A549 (cell line): ENCODE measurements at regions not wholly inside any gene's neighbourhood (a gene's known extent, or its start where the extent isn't known, plus 50 kb on each side); places are given as distances from the start of the nearest gene placed in this dataset.

Source experiments
- CTCF ChIP-seq: fragments of >200 bp; sonication (Bioruptor Twin); formaldehyde crosslinking; IDR thresholded peaks from 3 replicates; pipeline ENCODE4 v1.5.1; 2016
- ELK1 ChIP-seq: fragments of 150-350 bp; IDR thresholded peaks from 2 replicates; pipeline ENCODE4 v1.6.1; 2014; ENCODE audit warnings: low read depth, mild to moderate bottlenecking, low read length
- EP300 ChIP-seq, 2 experiments: fragments of >200 bp; sonication (Bioruptor Twin); formaldehyde crosslinking; IDR thresholded peaks; 2 replicates in 1 of 2; 3 replicates in 1 of 2; pipeline ENCODE4 v1.6.1; 2016 to 2017
- JUN ChIP-seq, 2 experiments: fragments of >200 bp; sonication (Bioruptor Twin); formaldehyde crosslinking; IDR thresholded peaks; 2 replicates in 1 of 2; 3 replicates in 1 of 2; pipeline ENCODE4 v1.6.1; 2016 to 2017
- MAZ ChIP-seq: fragments of 150-350 bp; IDR thresholded peaks from 2 replicates; pipeline ENCODE4 v1.6.1; 2014; ENCODE audit warnings: antibody characterized with exemption, low read depth, low read length, borderline replicate concordance
- PBX3 ChIP-seq: IDR thresholded peaks from 2 replicates; pipeline ENCODE4 v1.6.1; 2012
- POLR2A ChIP-seq: IDR thresholded peaks from 2 replicates; pipeline ENCODE4 v1.6.1; 2012; ENCODE audit warnings: mild to moderate bottlenecking, low read length
- RAD21 ChIP-seq, 2 experiments: fragments of >200 bp in 1 of 2; sonication (Bioruptor Twin) in 1 of 2; formaldehyde crosslinking in 1 of 2; IDR thresholded peaks in 1 of 2; conservative IDR thresholded peaks in 1 of 2; 2 replicates in 1 of 2; 3 replicates in 1 of 2; pipeline ENCODE4 v1.6.1; 2012 to 2018; ENCODE audit warnings: inconsistent platforms in 1 of 2
- ZFP36 ChIP-seq: fragments of 450-650 bp; IDR thresholded peaks from 2 replicates; pipeline ENCODE4 v1.6.1; 2014; ENCODE audit warnings: borderline replicate concordance; ENCODE audit not compliant: partially characterized antibody
- ZNF302 ChIP-seq: fragments of 250-450 bp; sonication (Bioruptor Pico); IDR thresholded peaks from 2 replicates; pipeline ENCODE4 v1.9.0; 2021; ENCODE audit warnings: inconsistent platforms, mild to moderate bottlenecking, moderate library complexity

- TF ChIP-seq CTCF (no peak), PBX3 (no peak), POLR2A (no peak), ZFP36 (no peak), ZNF302 (no peak), JUN (IDR thresholded peaks at IDR 0.05) (no peak), MAZ (no peak), EP300 (IDR thresholded peaks at IDR 0.05) (no peak), ELK1 (no peak), RAD21 (conservative IDR thresholded peaks at IDR 0.05 in 1 of 2, IDR thresholded peaks at IDR 0.05 in 1 of 2) (no peak)
These were observed 370.4 kb upstream of the NBEA start for GRCh38 chr13:34571716-34572115.
